GM23338 (cell line): ENCODE measurements at regions not wholly inside any gene's neighbourhood (a gene's known extent, or its start where the extent isn't known, plus 50 kb on each side); places are given as distances from the start of the nearest gene placed in this dataset.

Experiments
- ATAC-seq: fragments of 200-7000 bp; cut with Tn5 transposase; 3 replicates; pipeline ENCODE4 v1.9.1; 2020
- DNase-seq: peaks from one replicate; pipeline ENCODE4 v3.0.0-alpha.2; 2015; ENCODE audit warnings: low spot score
- H2AFZ ChIP-seq: fragments of 200-600 bp; sonication (generic); 2 replicates; pipeline ENCODE4 v1.8.0; 2016; ENCODE audit warnings: antibody characterized with exemption, mild to moderate bottlenecking, moderate library complexity
- H3F3A ChIP-seq: fragments of 200-600 bp; sonication (generic); replicated peaks from 2 replicates; pipeline ENCODE4 v1.8.0; 2017; ENCODE audit warnings: antibody characterized with exemption, mixed run types, low read depth
- H3K27ac ChIP-seq: fragments of 200-600 bp; sonication (generic); 2 replicates; pipeline ENCODE4 v1.6.1; 2016; ENCODE audit warnings: low read depth
- H3K27me3 ChIP-seq: fragments of 200-600 bp; sonication (generic); 2 replicates; pipeline ENCODE4 v1.8.0; 2016; ENCODE audit warnings: mild to moderate bottlenecking, mixed run types, moderate library complexity; ENCODE audit not compliant: insufficient read depth
- H3K36me3 ChIP-seq: fragments of 200-600 bp; sonication (generic); 2 replicates; pipeline ENCODE4 v1.8.0; 2016; ENCODE audit warnings: mild to moderate bottlenecking; ENCODE audit not compliant: insufficient read depth
- H3K4me1 ChIP-seq: fragments of 200-600 bp; sonication (generic); 2 replicates; pipeline ENCODE4 v1.8.0; 2016; ENCODE audit warnings: mild to moderate bottlenecking, moderate library complexity; ENCODE audit not compliant: insufficient read depth
- H3K4me2 ChIP-seq: fragments of 200-600 bp; sonication (generic); 2 replicates; pipeline ENCODE4 v1.7.1; 2017; ENCODE audit warnings: mixed run types
- H3K4me3 ChIP-seq: fragments of 200-600 bp; sonication (generic); 2 replicates; pipeline ENCODE4 v1.6.1; 2016; ENCODE audit warnings: mixed run types
- H3K79me2 ChIP-seq: fragments of 200-600 bp; sonication (generic); replicated peaks from 2 replicates; pipeline ENCODE4 v1.8.0; 2017; ENCODE audit warnings: mild to moderate bottlenecking; ENCODE audit not compliant: insufficient read depth
- H3K9me2 ChIP-seq: fragments of 200-600 bp; sonication (generic); 2 replicates; pipeline ENCODE4 v1.8.0; 2017; ENCODE audit not compliant: insufficient read depth
- H4K20me1 ChIP-seq: fragments of 200-600 bp; sonication (generic); replicated peaks from 2 replicates; pipeline ENCODE4 v1.8.0; 2017; ENCODE audit warnings: mild to moderate bottlenecking; ENCODE audit not compliant: insufficient read depth
- H3K27ac Mint-ChIP-seq: 2 replicates; pipeline ENCODE4 v1.8.0; 2020; ENCODE audit warnings: inconsistent platforms, mild to moderate bottlenecking, moderate library complexity, mixed read lengths
- H3K27me3 Mint-ChIP-seq: 3 replicates; pipeline ENCODE4 v1.8.0; 2022; ENCODE audit warnings: low read depth, mild to moderate bottlenecking, moderate library complexity, mixed read lengths, inconsistent platforms; ENCODE audit not compliant: insufficient read depth, poor library complexity
- H3K36me3 Mint-ChIP-seq: 3 replicates; pipeline ENCODE4 v1.8.0; 2021; ENCODE audit warnings: low read depth, mild to moderate bottlenecking, inconsistent platforms, moderate library complexity, mixed read lengths
- H3K4me1 Mint-ChIP-seq: 3 replicates; pipeline ENCODE4 v1.8.0; 2020; ENCODE audit warnings: mild to moderate bottlenecking, inconsistent platforms, mixed read lengths
- H3K4me3 Mint-ChIP-seq: 3 replicates; pipeline ENCODE4 v1.8.0; 2021; ENCODE audit warnings: moderate library complexity, mild to moderate bottlenecking, inconsistent platforms, mixed read lengths
- H3K9me3 Mint-ChIP-seq: 3 replicates; pipeline ENCODE4 v1.8.0; 2020; ENCODE audit warnings: moderate library complexity, mild to moderate bottlenecking, inconsistent platforms, mixed read lengths
- CREB1 ChIP-seq: fragments of 250-450 bp; sonication (Bioruptor Pico); IDR thresholded peaks from 2 replicates; pipeline ENCODE4 v1.5.0; 2020; ENCODE audit warnings: low read depth, mild to moderate bottlenecking, moderate library complexity
- EZH2 ChIP-seq: fragments of 200-600 bp; sonication (generic); IDR thresholded peaks from one replicate; pipeline ENCODE4 v1.8.0; 2017; ENCODE audit warnings: antibody characterized with exemption, mild to moderate bottlenecking, low read depth; ENCODE audit not compliant: unreplicated experiment
- JUNB ChIP-seq: IDR thresholded peaks from one replicate; pipeline ENCODE4 v1.6.1; 2016; ENCODE audit warnings: antibody characterized with exemption; ENCODE audit not compliant: unreplicated experiment
- NANOG ChIP-seq: IDR thresholded peaks from 2 replicates; pipeline ENCODE4 v1.6.1; 2016; ENCODE audit warnings: antibody characterized with exemption, borderline replicate concordance
- ZNF114 ChIP-seq: fragments of 250-450 bp; sonication (Bioruptor Pico); IDR thresholded peaks from 2 replicates; pipeline ENCODE4 v1.5.0; 2020; ENCODE audit warnings: mild to moderate bottlenecking, moderate library complexity
- ZNF462 ChIP-seq: fragments of 250-450 bp; sonication (Bioruptor Pico); IDR thresholded peaks from 2 replicates; pipeline ENCODE4 v1.5.0; 2020; ENCODE audit warnings: mild to moderate bottlenecking, moderate library complexity

- TF ChIP-seq ZNF462 (no peak), NANOG (no peak), ZNF114 (CRISPR knock-in tag) (no peak), JUNB (no peak), CREB1 (CRISPR knock-in tag) (no peak)
These were observed 531.4 kb downstream of the CDH11 start (continued) for GRCh38 chr16:64590513-64590912.

- H3K27ac ChIP-seq: no peak overlapping the region
- no peaks in the 10 kb centered on the region for H3K79me2 ChIP-seq
- no peak overlapping the region for H3K4me3 Mint-ChIP-seq
- TF ChIP-seq EZH2: no peak
- H3K4me3 ChIP-seq: no peak overlapping the region
- no peaks in the 10 kb centered on the region for H3K36me3 ChIP-seq
- no peaks in the 10 kb centered on the region for H3K9me2 ChIP-seq
- DNase-seq (no peak), ATAC-seq (no peak)
- no peaks in the 10 kb centered on the region for H3K4me1 ChIP-seq
- H3K4me2 ChIP-seq: no peak overlapping the region
- no peaks in the 10 kb centered on the region for H3K27me3 Mint-ChIP-seq
- H4K20me1 ChIP-seq: no peaks in the 10 kb centered on the region
- no peaks in the 10 kb centered on the region for H3F3A ChIP-seq
- no peak overlapping the region for H3K27ac Mint-ChIP-seq
- no peaks in the 10 kb centered on the region for H3K36me3 Mint-ChIP-seq
- H3K9me3 Mint-ChIP-seq: peaks cover 3% of the 10 kb centered on the region; the same call in 2 of the 3 replicates
- no peaks in the 10 kb centered on the region for H3K27me3 ChIP-seq
- no peak overlapping the region for H2AFZ ChIP-seq
- H3K4me1 Mint-ChIP-seq: peaks cover 3% of the 10 kb centered on the region; the same call in 2 of the 3 replicates
These were observed 532.0 kb downstream of the CDH11 start for GRCh38 chr16:64589836-64590235.
